ENCODE measurements at regions not wholly inside any gene's neighbourhood (a gene's known extent, or its start where the extent isn't known, plus 50 kb on each side); places are given as distances from the start of the nearest gene placed in this dataset.

GRCh38 chr2:47227532-47228279 is 51.4 kb upstream of the CALM2 start:
- TF ChIP-seq POLR2AphosphoS5 (IDR thresholded peaks at IDR 0.05; ENCODE audit: low read depth, low read length) (no peak), POLR2A (IDR thresholded peaks at IDR 0.05; ENCODE audit: low read depth, low read length) (no peak)

Data from GM12892 (cell line).